Left lung (tissue), 4 donors: ENCODE measurements at regions not wholly inside any gene's neighbourhood (a gene's known extent, or its start where the extent isn't known, plus 50 kb on each side); places are given as distances from the start of the nearest gene placed in this dataset.

Experiments
- ATAC-seq: fragments of 200-7000 bp; cut with Tn5 transposase; one replicate; pipeline ENCODE4 v1.9.1; 2020; ENCODE audit warnings: moderate library complexity
- DNase-seq, 4 donors: peaks; one replicate each; pipeline ENCODE4 v3.0.0-alpha.2; 2013 to 2020
- H3K27ac ChIP-seq, 2 donors: fragments of 200-600 bp; sonication (generic) in 1 of 2; one replicate each; pipeline versions ENCODE4 v1.5.0 to v1.8.0; 2020 to 2021
- H3K27me3 ChIP-seq, 2 donors: fragments of 200-600 bp; sonication (generic) in 1 of 2; one replicate each; pipeline versions ENCODE4 v1.5.0 to v1.8.0; 2020 to 2021
- H3K36me3 ChIP-seq, 2 donors: fragments of 200-600 bp; sonication (generic) in 1 of 2; one replicate each; pipeline versions ENCODE4 v1.5.0 to v1.8.0; 2020 to 2021
- H3K4me1 ChIP-seq, 2 donors: fragments of 200-600 bp; one replicate each; pipeline ENCODE4 v1.8.0; 2021
- H3K4me3 ChIP-seq, 2 donors: fragments of 200-600 bp; sonication (generic) in 1 of 2; one replicate each; pipeline versions ENCODE4 v1.5.0 to v1.8.0; 2020 to 2021; ENCODE audit warnings: mild to moderate bottlenecking in 1 of 2
- H3K9me3 ChIP-seq, 2 donors: fragments of 200-600 bp; sonication (generic) in 1 of 2; one replicate each; pipeline versions ENCODE4 v1.5.0 to v1.8.0; 2020 to 2021
- intact Hi-C, 2 donors: fragments of 100-400 bp; cut with DNase I; formaldehyde crosslinking; loops; one replicate each; pipeline versions ENCODE4 v1.11.2 to v1.14.2; 2022
- TF ChIP-seq, protein P1 (sequence below), 2 donors: fragments of 200-600 bp; sonication (generic) in 1 of 2; IDR thresholded peaks; one replicate each; pipeline versions ENCODE4 v1.5.0 to v1.8.0; 2021; ENCODE audit warnings: antibody characterized with exemption in 2 of 2
- donor health status: DM: no; HTN: yes; CAD: no.
- donor health status: DM: no; HTN: no; CAD: no.

DNA sequence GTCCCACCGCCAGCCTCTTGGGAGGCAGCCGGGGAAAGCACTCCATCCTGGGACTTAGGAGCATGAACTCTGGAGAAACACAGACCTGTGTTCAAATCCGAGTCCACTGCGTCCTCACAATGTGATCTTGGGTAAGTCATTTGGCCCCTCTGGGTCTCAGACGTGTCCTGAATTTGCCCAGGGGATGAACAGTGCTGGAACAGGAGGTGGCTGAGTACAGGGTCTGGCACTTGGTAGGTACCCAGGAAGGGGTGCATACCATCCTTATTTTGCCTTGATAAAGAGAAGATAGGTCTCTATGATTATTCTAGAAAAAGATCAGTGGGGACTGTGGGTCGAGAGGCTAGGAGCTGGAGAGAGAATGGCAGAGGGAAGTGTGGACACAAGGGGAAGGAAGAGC, 135.7 kb downstream of the FGF18 start:
- intact Hi-C loops, result no loop called here
- ATAC-seq, result no peak
- Histone ChIP-seq H3K27ac (no peak overlapping the region), H3K9me3 (peaks cover 0 to 4% of the 10 kb centered on the region in 2 donors), H3K4me1 (no peaks in the 10 kb centered on the region), H3K27me3 (no peaks in the 10 kb centered on the region), H3K36me3 (no peaks in the 10 kb centered on the region), H3K4me3 (no peak overlapping the region)
- TF ChIP-seq, protein P1, sequence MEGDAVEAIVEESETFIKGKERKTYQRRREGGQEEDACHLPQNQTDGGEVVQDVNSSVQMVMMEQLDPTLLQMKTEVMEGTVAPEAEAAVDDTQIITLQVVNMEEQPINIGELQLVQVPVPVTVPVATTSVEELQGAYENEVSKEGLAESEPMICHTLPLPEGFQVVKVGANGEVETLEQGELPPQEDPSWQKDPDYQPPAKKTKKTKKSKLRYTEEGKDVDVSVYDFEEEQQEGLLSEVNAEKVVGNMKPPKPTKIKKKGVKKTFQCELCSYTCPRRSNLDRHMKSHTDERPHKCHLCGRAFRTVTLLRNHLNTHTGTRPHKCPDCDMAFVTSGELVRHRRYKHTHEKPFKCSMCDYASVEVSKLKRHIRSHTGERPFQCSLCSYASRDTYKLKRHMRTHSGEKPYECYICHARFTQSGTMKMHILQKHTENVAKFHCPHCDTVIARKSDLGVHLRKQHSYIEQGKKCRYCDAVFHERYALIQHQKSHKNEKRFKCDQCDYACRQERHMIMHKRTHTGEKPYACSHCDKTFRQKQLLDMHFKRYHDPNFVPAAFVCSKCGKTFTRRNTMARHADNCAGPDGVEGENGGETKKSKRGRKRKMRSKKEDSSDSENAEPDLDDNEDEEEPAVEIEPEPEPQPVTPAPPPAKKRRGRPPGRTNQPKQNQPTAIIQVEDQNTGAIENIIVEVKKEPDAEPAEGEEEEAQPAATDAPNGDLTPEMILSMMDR (IDR thresholded peaks at IDR 0.05), result no peak
- no peak for DNase-seq

DNA sequence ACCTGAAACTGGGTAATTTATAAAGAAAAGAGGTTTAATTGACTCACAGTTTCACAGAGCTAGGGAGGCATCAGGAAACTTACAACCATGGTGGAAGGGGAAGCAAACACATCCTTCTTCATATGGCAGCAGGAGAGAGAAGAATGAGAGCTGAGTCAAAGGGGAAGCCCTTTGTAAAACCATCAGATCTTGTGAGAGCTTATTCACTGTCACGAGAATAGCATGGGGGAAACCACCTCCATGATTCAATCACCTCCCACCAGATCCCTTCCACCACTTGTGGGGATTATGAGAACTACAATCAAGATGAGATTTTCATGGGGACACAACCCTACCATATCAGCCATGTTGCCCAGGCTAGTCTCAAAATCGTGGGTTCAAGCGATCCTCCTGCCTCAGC, 143.4 kb downstream of the FGF18 start:
- H3K36me3 ChIP-seq, result no peaks in the 10 kb centered on the region
- H3K9me3 ChIP-seq, result peaks cover 0 to 6% of the 10 kb centered on the region in 2 donors
- TF ChIP-seq, protein P1 (IDR thresholded peaks at IDR 0.05), result no peak
- no peaks in the 10 kb centered on the region for H3K4me1 ChIP-seq
- H3K27ac ChIP-seq, result no peak overlapping the region
- intact Hi-C loops, result no loop called here
- ATAC-seq (no peak), DNase-seq (no peak)
- no peak overlapping the region for H3K4me3 ChIP-seq
- H3K27me3 ChIP-seq, result no peaks in the 10 kb centered on the region

DNA sequence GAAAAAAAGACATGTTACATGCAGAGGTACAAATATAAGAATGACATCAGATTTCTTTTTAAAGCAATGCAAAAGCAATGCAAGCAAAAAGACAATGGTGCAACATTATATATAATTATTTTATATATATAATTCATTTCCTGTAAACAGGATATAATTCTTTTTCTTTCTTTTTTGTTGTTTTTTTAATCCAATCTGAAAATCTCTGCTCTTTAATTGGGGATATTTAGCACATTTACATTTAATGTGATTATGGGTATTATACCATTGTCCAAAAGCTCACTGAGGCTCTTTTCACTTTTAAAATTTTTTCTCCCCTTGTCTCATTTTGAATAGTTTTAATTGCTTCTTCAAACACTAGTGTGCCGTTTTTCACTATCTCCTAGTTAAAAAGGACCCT, 148.9 kb downstream of the FGF18 start:
- Histone ChIP-seq H3K27me3 (no peaks in the 10 kb centered on the region), H3K27ac (no peak overlapping the region), H3K9me3 (peaks cover 5 to 25% of the 10 kb centered on the region in 2 donors), H3K36me3 (no peaks in the 10 kb centered on the region), H3K4me1 (no peaks in the 10 kb centered on the region), H3K4me3 (no peak overlapping the region)
- TF ChIP-seq, protein P1 (IDR thresholded peaks at IDR 0.05), result no peak
- DNase-seq (no peak), ATAC-seq (no peak)
- intact Hi-C loops, result no loop called here

DNA sequence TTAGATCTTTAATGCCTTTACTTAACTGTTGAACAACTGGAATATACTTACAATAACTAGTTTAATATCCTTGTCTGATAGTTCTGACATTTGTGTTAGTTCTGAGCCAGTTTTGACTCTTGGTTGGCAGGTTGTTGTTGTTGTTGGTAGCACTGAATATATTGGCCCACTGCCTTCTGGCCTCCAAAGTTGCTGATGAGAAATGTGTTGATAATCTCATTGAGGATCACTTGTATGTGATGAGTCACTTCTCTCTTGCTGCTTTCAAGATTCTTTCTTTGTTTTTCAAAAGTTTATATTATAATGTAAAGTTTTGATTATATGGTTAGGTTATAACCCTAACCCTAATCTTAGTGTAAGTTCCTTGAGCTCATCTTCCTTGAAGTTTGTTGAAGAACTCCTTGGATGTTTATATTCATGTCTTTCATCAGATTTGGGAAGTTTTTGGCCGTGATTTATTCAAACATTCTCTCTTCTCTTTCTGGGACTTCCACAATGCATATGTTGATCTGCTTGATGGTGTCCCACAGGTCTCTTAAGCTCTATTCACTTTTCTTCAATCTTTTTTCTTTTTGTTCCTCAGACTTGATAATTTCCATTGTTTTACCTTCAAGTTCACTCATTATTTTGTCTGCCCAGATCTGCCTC, 149.7 kb downstream of the FGF18 start:
- TF ChIP-seq, protein P1 (IDR thresholded peaks at IDR 0.05), result no peak
- H3K4me1 ChIP-seq, result no peaks in the 10 kb centered on the region
- ATAC-seq, result no peak
- H3K9me3 ChIP-seq, result peaks cover 5 to 25% of the 10 kb centered on the region in 2 donors
- H3K27ac ChIP-seq, result no peak overlapping the region
- H3K36me3 ChIP-seq, result no peaks in the 10 kb centered on the region
- H3K27me3 ChIP-seq, result no peaks in the 10 kb centered on the region
- intact Hi-C loops, result no loop called here
- no peak for DNase-seq
- H3K4me3 ChIP-seq, result no peak overlapping the region

DNA sequence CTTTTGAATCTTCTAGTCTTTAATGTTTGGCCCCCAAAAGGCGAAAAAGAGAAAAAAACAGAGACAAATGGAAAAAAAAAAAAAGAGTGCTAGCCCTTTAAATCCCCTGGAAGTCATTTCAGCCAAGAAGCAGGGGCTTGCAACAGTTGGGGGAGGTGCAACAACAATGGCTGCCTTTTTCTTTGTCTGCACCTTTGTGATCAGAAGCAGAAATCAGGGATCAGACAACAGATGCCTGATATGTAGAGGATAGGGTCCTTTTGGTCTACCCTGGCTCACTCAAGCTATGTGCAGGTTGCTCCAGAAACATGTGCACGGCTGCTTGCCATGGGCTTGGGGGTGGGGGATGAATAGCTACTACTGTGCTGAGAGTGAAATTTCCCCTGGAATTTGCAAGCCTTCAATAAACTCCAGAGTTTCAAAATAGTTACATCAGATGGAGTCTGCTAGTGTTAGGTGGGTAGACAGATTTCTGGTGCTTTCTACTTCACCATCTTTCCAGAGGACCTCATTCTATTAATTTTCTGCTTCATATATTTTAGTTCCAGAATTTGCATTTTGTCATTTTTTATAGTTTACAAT, 150.9 kb downstream of the FGF18 start:
- H3K4me1 ChIP-seq, result no peaks in the 10 kb centered on the region
- no peaks in the 10 kb centered on the region for H3K36me3 ChIP-seq
- no peaks in the 10 kb centered on the region for H3K27me3 ChIP-seq
- H3K27ac ChIP-seq, result no peak overlapping the region
- peaks cover 5 to 25% of the 10 kb centered on the region in 2 donors for H3K9me3 ChIP-seq
- DNase-seq (no peak), ATAC-seq (no peak)
- TF ChIP-seq, protein P1 (IDR thresholded peaks at IDR 0.05), result no peak
- intact Hi-C loops, result no loop called here
- no peak overlapping the region for H3K4me3 ChIP-seq
